ENCODE measurements at regions not wholly inside any gene's neighbourhood (a gene's known extent, or its start where the extent isn't known, plus 50 kb on each side); places are given as distances from the start of the nearest gene placed in this dataset.

- no peak for TF ChIP-seq CTCF (conservative IDR thresholded peaks at IDR 0.05; ENCODE audit: control insufficient read depth, insufficient read depth, low read depth, low read length)
- no peak overlapping the region for H3K4me3 ChIP-seq (ENCODE audit: control insufficient read depth, low read depth, low read length)
- DNase-seq (ENCODE audit: low read depth) = no peak
These were observed 396.0 kb upstream of the C2CD4B start for GRCh38 chr15:62561059-62561519.

- H3K4me3 ChIP-seq (ENCODE audit: control insufficient read depth, low read depth, low read length) = no peak overlapping the region
- no peak for TF ChIP-seq CTCF (conservative IDR thresholded peaks at IDR 0.05; ENCODE audit: control insufficient read depth, insufficient read depth, low read depth, low read length)
- no peak for DNase-seq (ENCODE audit: low read depth)
These were observed 396.5 kb upstream of the C2CD4B start for GRCh38 chr15:62561571-62561970.

- no peak for TF ChIP-seq CTCF (conservative IDR thresholded peaks at IDR 0.05; ENCODE audit: control insufficient read depth, insufficient read depth, low read depth, low read length)
- no peak for DNase-seq (ENCODE audit: low read depth)
- no peak overlapping the region for H3K4me3 ChIP-seq (ENCODE audit: control insufficient read depth, low read depth, low read length)
These were observed 400.0 kb upstream of the C2CD4B start for GRCh38 chr15:62564886-62565633.

- no peak for TF ChIP-seq CTCF (conservative IDR thresholded peaks at IDR 0.05; ENCODE audit: control insufficient read depth, insufficient read depth, low read depth, low read length)
- no peak overlapping the region for H3K4me3 ChIP-seq (ENCODE audit: control insufficient read depth, low read depth, low read length)
- DNase-seq (ENCODE audit: low read depth) = no peak
These were observed 400.5 kb upstream of the C2CD4B start for GRCh38 chr15:62565634-62566026.

- DNase-seq (ENCODE audit: low read depth) = no peak
- H3K4me3 ChIP-seq (ENCODE audit: control insufficient read depth, low read depth, low read length) = no peak overlapping the region
- TF ChIP-seq CTCF (conservative IDR thresholded peaks at IDR 0.05; ENCODE audit: control insufficient read depth, insufficient read depth, low read depth, low read length) = no peak
These were observed 401.2 kb upstream of the C2CD4B start for GRCh38 chr15:62566248-62566647.

GRCh38 chr15:62567501-62567900, 402.4 kb upstream of the C2CD4B start:
- TF ChIP-seq CTCF (conservative IDR thresholded peaks at IDR 0.05; ENCODE audit: control insufficient read depth, insufficient read depth, low read depth, low read length) = no peak
- no peak overlapping the region for H3K4me3 ChIP-seq (ENCODE audit: control insufficient read depth, low read depth, low read length)
- no peak for DNase-seq (ENCODE audit: low read depth)
